Naive thymus-derived CD4-positive, alpha-beta T cell (primary cell): ENCODE measurements at regions not wholly inside any gene's neighbourhood (a gene's known extent, or its start where the extent isn't known, plus 50 kb on each side); places are given as distances from the start of the nearest gene placed in this dataset.
"Not testable (repeated sequence)": the region's sequence is repeated elsewhere in the genome, so short reads cannot be mapped to it uniquely, and the experiment has no call there.

Experiments used
- ATAC-seq: fragments of 150-1000 bp; cut with Tn5 transposase; 2 replicates; pipeline ENCODE4 v1.10.0; 2021; ENCODE audit warnings: mild to moderate bottlenecking, moderate library complexity
- CTCF ChIA-PET: fragments of 350-600 bp; sonication (Branson Sonifier 250); formaldehyde crosslinking; loops from one replicate; lab custom pipeline; 2021; ENCODE audit warnings: antibody characterized with exemption; lab: Charles Lee
- POLR2A ChIA-PET: fragments of 350-600 bp; sonication (Branson Sonifier 250); formaldehyde crosslinking; loops from one replicate; lab custom pipeline; 2021; ENCODE audit warnings: antibody characterized with exemption, inconsistent platforms; lab: Charles Lee
- DNase-seq, 9 donors: peaks; one replicate each; pipeline versions ENCODE4 v3.0.0 to v3.0.0-alpha.2; 2020 to 2022; ENCODE audit warnings: mixed read lengths in 1 of 9
- H3K27ac ChIP-seq: one replicate; pipeline ENCODE4 v1.7.0; 2013; ENCODE audit warnings: mild to moderate bottlenecking, low read depth, low read length, moderate library complexity
- H3K27me3 ChIP-seq, 2 donors: one replicate each; pipeline ENCODE4 v1.7.0; 2013; ENCODE audit warnings: low read length in 2 of 2, mild to moderate bottlenecking in 2 of 2, moderate library complexity in 2 of 2; ENCODE audit not compliant: control insufficient read depth in 2 of 2, insufficient read depth in 2 of 2
- H3K36me3 ChIP-seq, 3 experiments: 1 replicate in 2 of 3; 2 replicates in 1 of 3; pipeline ENCODE4 v1.7.0; 2013; ENCODE audit warnings: low read length in 3 of 3, mild to moderate bottlenecking in 3 of 3, moderate library complexity in 1 of 3; ENCODE audit not compliant: insufficient read depth in 3 of 3, control insufficient read depth in 2 of 3
- H3K4me1 ChIP-seq, 2 donors: one replicate each; pipeline ENCODE4 v1.7.0; 2013; ENCODE audit warnings: low read length in 2 of 2, mild to moderate bottlenecking in 2 of 2, moderate library complexity in 1 of 2; ENCODE audit not compliant: control insufficient read depth in 2 of 2, insufficient read depth in 2 of 2
- H3K4me3 ChIP-seq: 2 replicates; pipeline ENCODE4 v1.7.0; 2013; ENCODE audit warnings: mild to moderate bottlenecking, low read length
- H3K9me3 ChIP-seq, 3 experiments: 1 replicate in 2 of 3; 2 replicates in 1 of 3; pipeline ENCODE4 v1.7.0; 2013; ENCODE audit warnings: low read length in 3 of 3; ENCODE audit not compliant: control insufficient read depth in 2 of 3
- H3K27ac Mint-ChIP-seq, 9 donors: one replicate each; pipeline ENCODE4 v1.8.0; 2020 to 2022; ENCODE audit warnings: mixed read lengths in 9 of 9, mild to moderate bottlenecking in 8 of 9, moderate library complexity in 5 of 9, inconsistent platforms in 2 of 9
- H3K27me3 Mint-ChIP-seq, 5 donors: one replicate each; pipeline ENCODE4 v1.8.0; 2021 to 2022; ENCODE audit warnings: mixed read lengths in 5 of 5, mild to moderate bottlenecking in 1 of 5
- H3K36me3 Mint-ChIP-seq, 5 donors: one replicate each; pipeline ENCODE4 v1.8.0; 2020 to 2022; ENCODE audit warnings: mixed read lengths in 5 of 5, mild to moderate bottlenecking in 3 of 5, inconsistent platforms in 1 of 5
- H3K4me1 Mint-ChIP-seq, 7 donors: one replicate each; pipeline ENCODE4 v1.8.0; 2020 to 2022; ENCODE audit warnings: mixed read lengths in 7 of 7, mild to moderate bottlenecking in 3 of 7, inconsistent platforms in 1 of 7
- H3K4me3 Mint-ChIP-seq, 10 donors: one replicate each; pipeline ENCODE4 v1.8.0; 2020 to 2022; ENCODE audit warnings: mild to moderate bottlenecking in 10 of 10, mixed read lengths in 10 of 10, moderate library complexity in 6 of 10, inconsistent platforms in 2 of 10
- H3K9me3 Mint-ChIP-seq, 11 donors: one replicate each; pipeline ENCODE4 v1.8.0; 2020 to 2022; ENCODE audit warnings: mixed read lengths in 11 of 11, mild to moderate bottlenecking in 4 of 11, inconsistent platforms in 1 of 11, moderate library complexity in 1 of 11
- intact Hi-C, 2 donors: fragments of 100-400 bp; cut with micrococcal nuclease; formaldehyde crosslinking; loops; one replicate each; pipeline ENCODE4 v1.15.1; 2023

- intact Hi-C loops: no loop called here
- Histone ChIP-seq H3K4me3 (no peak overlapping the region), H3K9me3 (no peaks in the 10 kb centered on the region), H3K4me1 (no peaks in the 10 kb centered on the region), H3K27ac (no peak overlapping the region), H3K27me3 (no peaks in the 10 kb centered on the region), H3K36me3 (no peaks in the 10 kb centered on the region)
- POLR2A ChIA-PET: no interaction called here
- CTCF ChIA-PET: no interaction called here
- Mint-ChIP-seq H3K27ac (no peak overlapping the region), H3K9me3 (peaks cover 0 to 8% (median 6%) of the 10 kb centered on the region in 11 donors), H3K4me1 (no peaks in the 10 kb centered on the region), H3K27me3 (peaks cover 0 to 13% (median 0%) of the 10 kb centered on the region in 5 donors), H3K36me3 (no peaks in the 10 kb centered on the region), H3K4me3 (no peak overlapping the region)
- ATAC-seq (no peak), DNase-seq (no peak)
Measured at GRCh38 chr13:107788464-107789165, 426.7 kb downstream of the LIG4 start.

GRCh38 chr13:107782646-107783045 is 432.7 kb downstream of the LIG4 start:
- H3K36me3 Mint-ChIP-seq, intact Hi-C loops, H3K4me1 ChIP-seq, H3K27ac Mint-ChIP-seq, CTCF ChIA-PET, DNase-seq, H3K4me3 Mint-ChIP-seq, POLR2A ChIA-PET, H3K36me3 ChIP-seq, H3K27me3 ChIP-seq, H3K9me3 ChIP-seq, H3K4me1 Mint-ChIP-seq, H3K27ac ChIP-seq, H3K4me3 ChIP-seq, ATAC-seq: not testable (repeated sequence)
- Mint-ChIP-seq H3K27me3 (peaks cover 0 to 12% (median 0%) of the 10 kb centered on the region in 5 donors), H3K9me3 (peaks cover 0 to 11% (median 5%) of the 10 kb centered on the region in 11 donors)

GRCh38 chr13:107778094-107778493 is 437.2 kb downstream of the LIG4 start:
- H3K9me3 Mint-ChIP-seq: peaks cover 0 to 9% (median 1%) of the 10 kb centered on the region in 11 donors
- no peak overlapping the region for H3K4me3 Mint-ChIP-seq
- intact Hi-C loops: no loop called here
- no peaks in the 10 kb centered on the region for H3K4me1 ChIP-seq
- H3K27me3 Mint-ChIP-seq: peaks cover 0 to 4% (median 0%) of the 10 kb centered on the region in 5 donors
- ATAC-seq: no peak
- DNase-seq: no peak
- no peaks in the 10 kb centered on the region for H3K9me3 ChIP-seq
- POLR2A ChIA-PET: no interaction called here
- H3K4me3 ChIP-seq: no peak overlapping the region
- H3K4me1 Mint-ChIP-seq: no peaks in the 10 kb centered on the region
- CTCF ChIA-PET: no interaction called here
- H3K27ac Mint-ChIP-seq: no peak overlapping the region
- no peaks in the 10 kb centered on the region for H3K36me3 ChIP-seq
- H3K36me3 Mint-ChIP-seq: no peaks in the 10 kb centered on the region
- no peaks in the 10 kb centered on the region for H3K27me3 ChIP-seq
- H3K27ac ChIP-seq: no peak overlapping the region

GRCh38 chr13:107770541-107770940 is 444.8 kb downstream of the LIG4 start:
- H3K9me3 Mint-ChIP-seq: peaks cover 0 to 6% (median 0%) of the 10 kb centered on the region in 11 donors
- Histone ChIP-seq H3K9me3 (no peaks in the 10 kb centered on the region), H3K4me1 (no peaks in the 10 kb centered on the region), H3K27ac (no peak overlapping the region), H3K36me3 (no peaks in the 10 kb centered on the region), H3K4me3 (no peak overlapping the region), H3K27me3 (no peaks in the 10 kb centered on the region)
- no peak for DNase-seq
- no peak overlapping the region for H3K27ac Mint-ChIP-seq
- POLR2A ChIA-PET: no interaction called here
- no peak for ATAC-seq
- no peaks in the 10 kb centered on the region for H3K27me3 Mint-ChIP-seq
- H3K4me1 Mint-ChIP-seq: no peaks in the 10 kb centered on the region
- no peaks in the 10 kb centered on the region for H3K36me3 Mint-ChIP-seq
- H3K4me3 Mint-ChIP-seq: no peak overlapping the region
- intact Hi-C loops: no loop called here
- CTCF ChIA-PET: no interaction called here

GRCh38 chr13:107767119-107767518 is 448.2 kb downstream of the LIG4 start:
- Mint-ChIP-seq H3K36me3 (no peaks in the 10 kb centered on the region), H3K9me3 (peaks cover 0 to 6% (median 0%) of the 10 kb centered on the region in 11 donors), H3K27ac (no peak overlapping the region), H3K27me3 (no peaks in the 10 kb centered on the region), H3K4me3 (no peak overlapping the region), H3K4me1 (no peaks in the 10 kb centered on the region)
- ATAC-seq (no peak), DNase-seq (no peak)
- ChIA-PET POLR2A (no interaction called here), CTCF (no interaction called here)
- intact Hi-C loops: no loop called here
- Histone ChIP-seq H3K9me3 (no peaks in the 10 kb centered on the region), H3K4me1 (no peaks in the 10 kb centered on the region), H3K4me3 (no peak overlapping the region), H3K27me3 (no peaks in the 10 kb centered on the region), H3K27ac (no peak overlapping the region), H3K36me3 (no peaks in the 10 kb centered on the region)

GRCh38 chr13:107765724-107766401 is 449.5 kb downstream of the LIG4 start:
- Mint-ChIP-seq H3K27me3 (no peaks in the 10 kb centered on the region), H3K36me3 (no peaks in the 10 kb centered on the region), H3K4me1 (no peaks in the 10 kb centered on the region), H3K9me3 (peaks cover 0 to 6% (median 0%) of the 10 kb centered on the region in 11 donors), H3K4me3 (no peak overlapping the region), H3K27ac (no peak overlapping the region)
- Histone ChIP-seq H3K27me3 (no peaks in the 10 kb centered on the region), H3K4me3 (no peak overlapping the region), H3K27ac (no peak overlapping the region), H3K4me1 (no peaks in the 10 kb centered on the region), H3K36me3 (no peaks in the 10 kb centered on the region), H3K9me3 (no peaks in the 10 kb centered on the region)
- no peak for DNase-seq
- ChIA-PET CTCF (no interaction called here), POLR2A (no interaction called here)
- no peak for ATAC-seq
- intact Hi-C loops: no loop called here

- H3K4me3 Mint-ChIP-seq: no peak overlapping the region
- intact Hi-C loops: no loop called here
- H3K9me3 Mint-ChIP-seq: peaks cover 0 to 7% (median 3%) of the 10 kb centered on the region in 11 donors
- ATAC-seq (no peak), DNase-seq (no peak)
- H3K9me3 ChIP-seq: no peaks in the 10 kb centered on the region
- no peak overlapping the region for H3K4me3 ChIP-seq
- no peaks in the 10 kb centered on the region for H3K36me3 Mint-ChIP-seq
- no peaks in the 10 kb centered on the region for H3K4me1 Mint-ChIP-seq
- H3K4me1 ChIP-seq: no peaks in the 10 kb centered on the region
- no peaks in the 10 kb centered on the region for H3K36me3 ChIP-seq
- H3K27me3 Mint-ChIP-seq: no peaks in the 10 kb centered on the region
- H3K27me3 ChIP-seq: no peaks in the 10 kb centered on the region
- POLR2A ChIA-PET: no interaction called here
- CTCF ChIA-PET: no interaction called here
- H3K27ac ChIP-seq: no peak overlapping the region
- no peak overlapping the region for H3K27ac Mint-ChIP-seq
Measured at GRCh38 chr13:107764046-107764445, 451.3 kb downstream of the LIG4 start.
